ENCODE measurements at regions not wholly inside any gene's neighbourhood (a gene's known extent, or its start where the extent isn't known, plus 50 kb on each side); places are given as distances from the start of the nearest gene placed in this dataset.

GRCh38 chr22:23000657-23001347 is 69.5 kb upstream of the GNAZ start:
- no peak for DNase-seq

DNA sequence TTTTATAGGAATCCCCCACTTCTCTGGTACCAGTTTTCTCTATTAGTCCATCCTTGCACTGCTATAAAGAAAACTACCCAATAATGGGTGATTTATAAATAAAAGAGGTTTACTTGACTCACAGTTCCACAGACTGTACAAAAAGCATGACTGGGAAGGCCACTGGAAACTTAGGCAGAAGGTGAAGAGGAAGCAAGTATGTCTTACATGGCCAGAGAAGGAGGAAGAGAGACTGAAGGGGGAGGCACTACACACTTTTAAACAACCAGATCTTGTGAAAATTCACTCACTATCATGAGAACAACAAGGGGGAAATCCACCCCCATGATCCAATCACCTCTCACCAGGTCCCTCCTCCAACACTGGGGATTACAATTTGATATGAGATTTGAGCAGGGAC is 68.9 kb upstream of the GNAZ start:
- DNase-seq, result no peak

DNA sequence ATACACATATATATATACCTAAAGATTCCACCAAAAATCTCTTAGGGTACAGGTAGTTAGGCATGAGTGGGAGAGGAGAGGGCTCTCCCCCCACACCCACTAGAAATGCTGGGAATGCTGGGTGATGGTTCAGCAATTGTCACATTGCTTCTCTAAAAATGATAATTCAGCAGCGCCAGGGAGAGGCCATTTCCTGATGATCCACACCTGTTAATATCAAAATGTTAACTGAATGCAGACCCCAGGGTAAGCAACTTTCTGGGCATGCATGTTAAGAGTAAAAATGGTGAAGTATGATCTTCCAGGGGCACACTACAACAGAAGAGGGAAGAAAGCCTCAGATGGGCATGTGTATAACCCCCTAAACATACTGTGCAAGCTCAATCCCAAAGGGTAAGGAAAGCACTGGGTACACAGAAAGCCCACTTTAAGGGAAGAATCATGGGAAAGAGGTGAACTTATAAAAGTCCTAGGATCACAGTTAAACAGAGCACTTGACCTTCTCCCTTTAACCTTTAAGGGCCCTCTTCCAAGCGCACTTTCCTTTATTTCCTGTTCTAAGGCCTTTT is 67.6 kb upstream of the GNAZ start:
- no peak for DNase-seq

GRCh38 chr22:23007823-23008222 is 62.5 kb upstream of the GNAZ start:
- DNase-seq, result no peak

GRCh38 chr22:23008896-23009295 is 61.4 kb upstream of the GNAZ start:
- DNase-seq, result no peak
